Esophagus squamous epithelium (tissue), 4 donors: ENCODE measurements at regions not wholly inside any gene's neighbourhood (a gene's known extent, or its start where the extent isn't known, plus 50 kb on each side); places are given as distances from the start of the nearest gene placed in this dataset.

Experiments
- POLR2A ChIP-seq, 4 donors: fragments of 450-650 bp; IDR thresholded peaks; one replicate each; pipeline ENCODE4 v1.6.1; 2017; ENCODE audit warnings: antibody characterized with exemption in 4 of 4, mild to moderate bottlenecking in 4 of 4, moderate library complexity in 3 of 4
- TF ChIP-seq, protein P1 (sequence below), 6 experiments: fragments of 450-650 bp in 4 of 6; fragments of 200-600 bp in 2 of 6; sonication (generic) in 2 of 6; IDR thresholded peaks; one replicate each; pipeline ENCODE4 v1.5.1; 2016 to 2019; ENCODE audit warnings: antibody characterized with exemption in 6 of 6, mild to moderate bottlenecking in 4 of 6, moderate library complexity in 4 of 6

- TF ChIP-seq POLR2A (IDR thresholded peaks at IDR 0.05), result no peak
- TF ChIP-seq, protein P1, sequence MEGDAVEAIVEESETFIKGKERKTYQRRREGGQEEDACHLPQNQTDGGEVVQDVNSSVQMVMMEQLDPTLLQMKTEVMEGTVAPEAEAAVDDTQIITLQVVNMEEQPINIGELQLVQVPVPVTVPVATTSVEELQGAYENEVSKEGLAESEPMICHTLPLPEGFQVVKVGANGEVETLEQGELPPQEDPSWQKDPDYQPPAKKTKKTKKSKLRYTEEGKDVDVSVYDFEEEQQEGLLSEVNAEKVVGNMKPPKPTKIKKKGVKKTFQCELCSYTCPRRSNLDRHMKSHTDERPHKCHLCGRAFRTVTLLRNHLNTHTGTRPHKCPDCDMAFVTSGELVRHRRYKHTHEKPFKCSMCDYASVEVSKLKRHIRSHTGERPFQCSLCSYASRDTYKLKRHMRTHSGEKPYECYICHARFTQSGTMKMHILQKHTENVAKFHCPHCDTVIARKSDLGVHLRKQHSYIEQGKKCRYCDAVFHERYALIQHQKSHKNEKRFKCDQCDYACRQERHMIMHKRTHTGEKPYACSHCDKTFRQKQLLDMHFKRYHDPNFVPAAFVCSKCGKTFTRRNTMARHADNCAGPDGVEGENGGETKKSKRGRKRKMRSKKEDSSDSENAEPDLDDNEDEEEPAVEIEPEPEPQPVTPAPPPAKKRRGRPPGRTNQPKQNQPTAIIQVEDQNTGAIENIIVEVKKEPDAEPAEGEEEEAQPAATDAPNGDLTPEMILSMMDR (IDR thresholded peaks at IDR 0.05), result no peak
Observed at GRCh38 chr6:9514146-9514545, 900.7 kb downstream of the TFAP2A start.
